ENCODE measurements at regions not wholly inside any gene's neighbourhood (a gene's known extent, or its start where the extent isn't known, plus 50 kb on each side); places are given as distances from the start of the nearest gene placed in this dataset.

- no peaks in the 10 kb centered on the region for H4K20me1 ChIP-seq (ENCODE audit: insufficient read depth, low read length)
- no CpG with 5 or more reads among the region's 7 CpGs for WGBS, 2 experiments (ENCODE audit: extremely low coverage in 2 of 2, insufficient read length in 1 of 2)
Observed at GRCh38 chr6:10303608-10304506, 111.0 kb downstream of the TFAP2A start.

More at GRCh38 chr6:10303608-10304506, 111.0 kb downstream of the TFAP2A start:
- dilution Hi-C loops (cut with HindIII; ENCODE audit: low sequenced_read_pairs, unreplicated experiment) (no loop called here), in situ Hi-C loops (cut with MboI; ENCODE audit: low sequenced_read_pairs) (no loop called here), intact Hi-C loops (cut with micrococcal nuclease) (no loop called here)
- TF ChIP-seq ELK1 (IDR thresholded peaks at IDR 0.05; ENCODE audit: borderline replicate concordance, low read depth, low read length) (no peak), POLR2A (IDR thresholded peaks at IDR 0.05; ENCODE audit: low read depth, low read length) (no peak), BHLHE40 (IDR thresholded peaks at IDR 0.05; ENCODE audit: low read depth, low read length) (no peak), FOS (IDR thresholded peaks at IDR 0.05; ENCODE audit: low read depth, low read length) (no peak), MXI1 (IDR thresholded peaks at IDR 0.05; ENCODE audit: borderline replicate concordance, low read depth, low read length) (no peak), CHD1 (IDR thresholded peaks at IDR 0.05; ENCODE audit: low read depth, low read length) (no peak), NFE2L2 (IDR thresholded peaks at IDR 0.05; ENCODE audit: low read depth, low read length) (no peak), CEBPB (IDR thresholded peaks at IDR 0.05; ENCODE audit: low read depth, low read length) (no peak), MAFK (IDR thresholded peaks at IDR 0.05; ENCODE audit: low read depth, low read length) (no peak), RAD21 (IDR thresholded peaks at IDR 0.05; ENCODE audit: low read length) (no peak), CTCF (conservative IDR thresholded peaks at IDR 0.05; ENCODE audit: low read depth, low read length) (no peak), RCOR1 (IDR thresholded peaks at IDR 0.05; ENCODE audit: insufficient replicate concordance, low read length) (no peak), RFX5 (IDR thresholded peaks at IDR 0.05; ENCODE audit: low read depth, low read length) (no peak), MAZ (IDR thresholded peaks at IDR 0.05; ENCODE audit: borderline replicate concordance, low read depth, low read length) (no peak), USF2 (IDR thresholded peaks at IDR 0.05; ENCODE audit: low read depth, low read length) (no peak), SMC3 (IDR thresholded peaks at IDR 0.05; ENCODE audit: low read depth, low read length) (no peak)
- POLR2A ChIA-PET (ENCODE audit: unreplicated experiment) = no interaction called here
- Histone ChIP-seq H3K36me3 (ENCODE audit: control insufficient read depth, insufficient read depth, low read length) (no peaks in the 10 kb centered on the region), H3K56ac (ENCODE audit: extremely low read depth, insufficient read depth, low read length) (no peak overlapping the region), H3K79me1 (ENCODE audit: low read depth in 1 of 2, low read length in 2 of 2) (no peaks in the 10 kb centered on the region), H2BK5ac (ENCODE audit: low read depth, low read length, poor library complexity, severe bottlenecking) (no peak overlapping the region), H2BK15ac (ENCODE audit: low read depth, low read length) (no peak overlapping the region), H4K8ac (ENCODE audit: low read depth in 2 of 2, low read length in 2 of 2) (no peak overlapping the region), H3K14ac (replicated peaks; ENCODE audit: low read depth, low read length) (no peak overlapping the region), H2AK5ac (ENCODE audit: low read depth, low read length) (no peak overlapping the region), H2AFZ (replicated peaks; ENCODE audit: low read length, poor library complexity) (peak overlapping the region; percentile 5), H3K18ac (ENCODE audit: low read depth, low read length) (no peak overlapping the region), H3K27me3 (ENCODE audit: control insufficient read depth, insufficient read depth, low read length) (no peaks in the 10 kb centered on the region), H2AK9ac (replicated peaks; ENCODE audit: low read depth, low read length, poor library complexity) (no peak overlapping the region), H3K4me3 (ENCODE audit: insufficient read depth, low read depth, low read length) (no peak overlapping the region), H3K9me3 (ENCODE audit: control insufficient read depth, insufficient read depth, low read length) (peaks cover 5% of the 10 kb centered on the region; the same call in 1 of the 2 replicates), H3K9me1 (ENCODE audit: insufficient read depth, low read length) (no peaks in the 10 kb centered on the region), H3K4me1 (ENCODE audit: control insufficient read depth, insufficient read depth, low read length) (no peaks in the 10 kb centered on the region), H2BK120ac (ENCODE audit: low read depth, low read length) (no peak overlapping the region), H3K27ac (ENCODE audit: insufficient read depth, low read length) (no peak overlapping the region), H3K23ac (ENCODE audit: low read depth, low read length) (no peak overlapping the region), H2BK20ac (ENCODE audit: low read depth, low read length) (no peak overlapping the region), H3K4me2 (ENCODE audit: low read depth, low read length) (no peak overlapping the region), H3K4ac (ENCODE audit: low read depth, low read length) (no peak overlapping the region), H3K9ac (ENCODE audit: low read depth, low read length) (no peak overlapping the region), H4K91ac (ENCODE audit: insufficient read depth, low read depth, low read length) (no peak overlapping the region), H4K5ac (ENCODE audit: low read depth, low read length) (no peak overlapping the region)
- ATAC-seq (ENCODE audit: low read depth) (no peak), DNase-seq (no peak)
- CTCF ChIA-PET = no interaction called here
- BruUV-seq (replicated peaks) = no TSS peak
